SK-N-SH treated with all-trans-retinoic acid at 6 μM for 48 hours (cell line): ENCODE measurements at regions not wholly inside any gene's neighbourhood (a gene's known extent, or its start where the extent isn't known, plus 50 kb on each side); places are given as distances from the start of the nearest gene placed in this dataset.

Experiments used
- ATAC-seq: fragments of 200-7000 bp; cut with Tn5 transposase; 3 replicates; pipeline ENCODE4 v1.9.1; 2020; ENCODE audit warnings: mild to moderate bottlenecking, moderate library complexity
- ARNTL ChIP-seq: fragments of 450-650 bp; formaldehyde crosslinking; IDR thresholded peaks from 2 replicates; pipeline ENCODE4 v1.5.0; 2020; ENCODE audit warnings: low read depth, mild to moderate bottlenecking, moderate library complexity, borderline replicate concordance
- BACH2 ChIP-seq: fragments of 250-450 bp; sonication (Bioruptor Pico); IDR thresholded peaks from 2 replicates; pipeline ENCODE4 v1.9.0; 2021; ENCODE audit warnings: mild to moderate bottlenecking, borderline replicate concordance
- CSDC2 ChIP-seq: fragments of 250-450 bp; sonication (Bioruptor Pico); IDR thresholded peaks from 2 replicates; pipeline ENCODE4 v1.5.0; 2020; ENCODE audit warnings: mild to moderate bottlenecking, moderate library complexity
- ESRRG ChIP-seq: fragments of 250-450 bp; sonication (Bioruptor Pico); IDR thresholded peaks from 2 replicates; pipeline ENCODE4 v1.6.1; 2021; ENCODE audit warnings: mild to moderate bottlenecking
- GLIS3 ChIP-seq: fragments of 250-450 bp; sonication (Bioruptor Pico); IDR thresholded peaks from 2 replicates; pipeline ENCODE4 v1.5.0; 2020; ENCODE audit warnings: mild to moderate bottlenecking, moderate library complexity
- ISL1 ChIP-seq: fragments of 250-450 bp; sonication (Bioruptor Pico); IDR thresholded peaks from 2 replicates; pipeline ENCODE4 v2.1.2; 2022; ENCODE audit warnings: mild to moderate bottlenecking, moderate library complexity
- OSR1 ChIP-seq: fragments of 250-450 bp; sonication (Bioruptor Pico); IDR thresholded peaks from 2 replicates; pipeline ENCODE4 v1.8.0; 2022; ENCODE audit warnings: moderate library complexity, mild to moderate bottlenecking, inconsistent platforms
- PATZ1 ChIP-seq: fragments of 250-450 bp; sonication (Bioruptor Pico); IDR thresholded peaks from 2 replicates; pipeline ENCODE4 v1.8.0; 2020; ENCODE audit warnings: mild to moderate bottlenecking, moderate library complexity, borderline replicate concordance
- POU6F1 ChIP-seq: fragments of 250-450 bp; sonication (Bioruptor Pico); IDR thresholded peaks from 2 replicates; pipeline ENCODE4 v1.8.0; 2021; ENCODE audit warnings: low read depth, mild to moderate bottlenecking, moderate library complexity, borderline replicate concordance
- PPARA ChIP-seq: fragments of 250-450 bp; sonication (Bioruptor Pico); IDR thresholded peaks from 2 replicates; pipeline ENCODE4 v1.5.0; 2020; ENCODE audit warnings: mild to moderate bottlenecking, borderline replicate concordance
- RARB ChIP-seq: fragments of 250-450 bp; sonication (Bioruptor Pico); IDR thresholded peaks from 2 replicates; pipeline ENCODE4 v1.8.0; 2021; ENCODE audit warnings: mild to moderate bottlenecking, moderate library complexity
- SNAI2 ChIP-seq: fragments of 250-450 bp; sonication (Bioruptor Pico); IDR thresholded peaks from 2 replicates; pipeline ENCODE4 v1.5.0; 2020; ENCODE audit warnings: mild to moderate bottlenecking, moderate library complexity
- TOX ChIP-seq: fragments of 250-450 bp; sonication (Bioruptor Pico); IDR thresholded peaks from 2 replicates; pipeline ENCODE4 v1.8.0; 2021; ENCODE audit warnings: mild to moderate bottlenecking, moderate library complexity, borderline replicate concordance
- ZFP3 ChIP-seq: fragments of 250-450 bp; sonication (Bioruptor Pico); IDR thresholded peaks from 2 replicates; pipeline ENCODE4 v1.5.0; 2020; ENCODE audit warnings: mild to moderate bottlenecking, moderate library complexity
- ZFP30 ChIP-seq: fragments of 450-650 bp; formaldehyde crosslinking; IDR thresholded peaks from 2 replicates; pipeline ENCODE4 v1.5.0; 2022; ENCODE audit warnings: mild to moderate bottlenecking, moderate library complexity
- ZNF565 ChIP-seq: fragments of 450-650 bp; formaldehyde crosslinking; conservative IDR thresholded peaks from 2 replicates; pipeline ENCODE4 v1.5.0; 2020; ENCODE audit warnings: low read depth, mild to moderate bottlenecking, moderate library complexity
- ZNF70 ChIP-seq: fragments of 450-650 bp; formaldehyde crosslinking; IDR thresholded peaks from 2 replicates; pipeline ENCODE4 v1.5.0; 2020; ENCODE audit warnings: mild to moderate bottlenecking, moderate library complexity
- ZNF8 ChIP-seq: fragments of 450-650 bp; formaldehyde crosslinking; IDR thresholded peaks from 2 replicates; pipeline ENCODE4 v1.5.0; 2020; ENCODE audit warnings: mild to moderate bottlenecking, moderate library complexity
- TF ChIP-seq, protein P1 (sequence below): fragments of 250-450 bp; sonication (Bioruptor Pico); IDR thresholded peaks from 2 replicates; pipeline ENCODE4 v1.5.1; 2020; ENCODE audit warnings: low read depth, mild to moderate bottlenecking, moderate library complexity
- TF ChIP-seq, protein P2 (sequence below): fragments of 250-450 bp; sonication (Bioruptor Pico); IDR thresholded peaks from 2 replicates; pipeline ENCODE4 v1.5.1; 2021; ENCODE audit warnings: mild to moderate bottlenecking, moderate library complexity

DNA sequence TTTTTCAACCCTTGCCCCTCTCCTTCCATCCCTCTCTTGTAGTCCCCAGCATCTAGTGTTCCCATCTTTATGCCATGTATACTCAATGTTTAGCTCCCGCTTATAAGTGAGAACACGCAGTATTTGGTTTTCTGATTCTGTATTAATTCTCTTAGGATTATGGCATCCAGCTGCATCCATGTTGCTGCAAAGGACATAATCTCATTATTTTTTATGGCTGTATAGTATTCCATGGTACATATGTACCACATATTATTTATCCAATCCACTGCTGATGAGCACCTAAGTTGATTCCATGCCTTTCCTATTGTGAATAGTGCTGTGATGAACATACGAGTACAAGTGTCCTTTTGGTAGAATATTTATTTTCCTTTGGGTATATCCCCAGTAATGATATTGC lies 66.8 kb downstream of the UNC5CL start:
- TF ChIP-seq, protein P1, sequence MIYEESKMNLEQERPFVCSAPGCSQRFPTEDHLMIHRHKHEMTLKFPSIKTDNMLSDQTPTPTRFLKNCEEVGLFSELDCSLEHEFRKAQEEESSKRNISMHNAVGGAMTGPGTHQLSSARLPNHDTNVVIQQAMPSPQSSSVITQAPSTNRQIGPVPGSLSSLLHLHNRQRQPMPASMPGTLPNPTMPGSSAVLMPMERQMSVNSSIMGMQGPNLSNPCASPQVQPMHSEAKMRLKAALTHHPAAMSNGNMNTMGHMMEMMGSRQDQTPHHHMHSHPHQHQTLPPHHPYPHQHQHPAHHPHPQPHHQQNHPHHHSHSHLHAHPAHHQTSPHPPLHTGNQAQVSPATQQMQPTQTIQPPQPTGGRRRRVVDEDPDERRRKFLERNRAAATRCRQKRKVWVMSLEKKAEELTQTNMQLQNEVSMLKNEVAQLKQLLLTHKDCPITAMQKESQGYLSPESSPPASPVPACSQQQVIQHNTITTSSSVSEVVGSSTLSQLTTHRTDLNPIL (CRISPR knock-in tag) = no peak
- TF ChIP-seq TOX (CRISPR knock-in tag) = no peak
- TF ChIP-seq ARNTL = no peak
- TF ChIP-seq RARB (CRISPR knock-in tag) = no peak
- TF ChIP-seq ZNF70 (CRISPR knock-in tag) = no peak
- TF ChIP-seq, all 23 proteins: peak for 0
- ATAC-seq = no peak

DNA sequence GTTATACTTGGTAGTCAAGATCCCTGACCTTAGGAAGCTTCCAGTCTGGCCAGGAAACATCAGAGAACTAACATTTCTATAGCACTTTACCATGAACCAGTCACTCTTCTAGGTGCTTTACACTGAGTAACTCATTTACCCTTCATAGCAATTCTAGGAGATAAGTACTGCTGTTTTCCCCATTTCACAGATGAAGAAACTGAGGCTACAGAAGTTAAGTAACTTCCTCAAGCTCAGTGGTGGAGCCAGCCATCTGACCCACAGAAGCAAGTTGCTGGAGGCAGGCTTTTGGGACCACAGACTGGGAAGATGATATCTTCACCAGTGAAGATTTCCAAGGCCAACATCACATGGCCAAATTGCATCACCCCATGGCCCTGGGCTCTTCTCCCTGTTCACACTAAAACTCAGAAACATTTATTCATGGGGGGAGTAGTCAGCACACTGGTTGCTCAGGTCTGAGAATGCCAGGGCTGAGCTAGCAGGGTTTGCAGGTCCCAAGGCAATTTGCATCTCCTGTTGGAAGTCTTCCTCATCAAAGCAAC lies 70.3 kb downstream of the UNC5CL start:
- ATAC-seq = no peak
- TF ChIP-seq RARB (CRISPR knock-in tag) (no peak), ESRRG (CRISPR knock-in tag) (no peak), OSR1 (CRISPR knock-in tag) (no peak), ZFP3 (CRISPR knock-in tag) (no peak), ISL1 (no peak), BACH2 (CRISPR knock-in tag) (no peak), POU6F1 (CRISPR knock-in tag) (no peak), ZNF70 (CRISPR knock-in tag) (no peak), SNAI2 (no peak), CSDC2 (no peak)

- ATAC-seq = no peak
- TF ChIP-seq, protein P2, sequence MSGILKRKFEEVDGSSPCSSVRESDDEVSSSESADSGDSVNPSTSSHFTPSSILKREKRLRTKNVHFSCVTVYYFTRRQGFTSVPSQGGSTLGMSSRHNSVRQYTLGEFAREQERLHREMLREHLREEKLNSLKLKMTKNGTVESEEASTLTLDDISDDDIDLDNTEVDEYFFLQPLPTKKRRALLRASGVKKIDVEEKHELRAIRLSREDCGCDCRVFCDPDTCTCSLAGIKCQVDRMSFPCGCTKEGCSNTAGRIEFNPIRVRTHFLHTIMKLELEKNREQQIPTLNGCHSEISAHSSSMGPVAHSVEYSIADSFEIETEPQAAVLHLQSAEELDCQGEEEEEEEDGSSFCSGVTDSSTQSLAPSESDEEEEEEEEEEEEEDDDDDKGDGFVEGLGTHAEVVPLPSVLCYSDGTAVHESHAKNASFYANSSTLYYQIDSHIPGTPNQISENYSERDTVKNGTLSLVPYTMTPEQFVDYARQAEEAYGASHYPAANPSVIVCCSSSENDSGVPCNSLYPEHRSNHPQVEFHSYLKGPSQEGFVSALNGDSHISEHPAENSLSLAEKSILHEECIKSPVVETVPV (CRISPR knock-in tag) = no peak
- TF ChIP-seq PATZ1 (CRISPR knock-in tag) (no peak), ZNF565 (CRISPR knock-in tag) (no peak), ZFP30 (CRISPR knock-in tag) (no peak), TOX (CRISPR knock-in tag) (no peak), ESRRG (CRISPR knock-in tag) (no peak), PPARA (CRISPR knock-in tag) (no peak), ZNF70 (CRISPR knock-in tag) (no peak), ZFP3 (CRISPR knock-in tag) (no peak), CSDC2 (no peak)
- TF ChIP-seq, all 23 proteins: peak for 0
Observed at GRCh38 chr6:40966860-40967259, 72.2 kb downstream of the UNC5CL start.

GRCh38 chr6:40965046-40965445 lies 74.0 kb downstream of the UNC5CL start:
- TF ChIP-seq ZFP30 (CRISPR knock-in tag) = no peak
- no peak for TF ChIP-seq ZNF8 (CRISPR knock-in tag)
- TF ChIP-seq PATZ1 (CRISPR knock-in tag) = no peak
- no peak for TF ChIP-seq GLIS3 (CRISPR knock-in tag)
- TF ChIP-seq POU6F1 (CRISPR knock-in tag) = no peak
- no peak for TF ChIP-seq PPARA (CRISPR knock-in tag)
- TF ChIP-seq ISL1 = no peak
- no peak for TF ChIP-seq ZNF565 (CRISPR knock-in tag)
- TF ChIP-seq, protein P2 (CRISPR knock-in tag) = no peak
- TF ChIP-seq TOX (CRISPR knock-in tag) = no peak
- TF ChIP-seq ARNTL = no peak
- ATAC-seq = no peak
